ENCODE measurements at regions not wholly inside any gene's neighbourhood (a gene's known extent, or its start where the extent isn't known, plus 50 kb on each side); places are given as distances from the start of the nearest gene placed in this dataset.

- WGBS, result 11% methylated on average over 11 of the region's 12 CpGs
- no peak overlapping the region for H4K91ac ChIP-seq (ENCODE audit: low read length)
- no peaks in the 10 kb centered on the region for H3K9me3 ChIP-seq (ENCODE audit: control insufficient read depth, low read length)
- H2BK15ac ChIP-seq (ENCODE audit: low read depth, poor library complexity, severe bottlenecking), result no peak overlapping the region
- H3K4ac ChIP-seq (ENCODE audit: low read depth in 1 of 2, low read length in 2 of 2), result no peak overlapping the region
- H3K4me3 ChIP-seq (ENCODE audit: insufficient read depth in 1 of 2, low read depth in 1 of 2, low read length in 2 of 2), result peak overlapping the region in 1 of 2 experiments; percentile 51
- H2BK5ac ChIP-seq (ENCODE audit: low read depth, low read length, poor library complexity, severe bottlenecking), result no peak overlapping the region
- H3K14ac ChIP-seq (ENCODE audit: low read length in 2 of 2), result no peak overlapping the region
- H3K27ac ChIP-seq (ENCODE audit: low read length, poor library complexity, severe bottlenecking), result no peak overlapping the region
- H3K79me1 ChIP-seq (replicated peaks; ENCODE audit: low read length, poor library complexity, severe bottlenecking), result no peaks in the 10 kb centered on the region
- peak; percentile 75 for DNase-seq
- H4K8ac ChIP-seq (ENCODE audit: low read length), result no peak overlapping the region
- no peak overlapping the region for H3K18ac ChIP-seq (ENCODE audit: low read depth in 1 of 2, low read length in 2 of 2)
- H3K4me2 ChIP-seq (ENCODE audit: low read length, poor library complexity, severe bottlenecking), result peak overlapping the region; percentile 61
- H3K27me3 ChIP-seq (ENCODE audit: control insufficient read depth in 1 of 2, insufficient read depth in 1 of 2, low read length in 2 of 2), result no peaks in the 10 kb centered on the region
- no peak overlapping the region for H3K23ac ChIP-seq (ENCODE audit: low read length in 2 of 2)
- no peak overlapping the region for H2BK12ac ChIP-seq (ENCODE audit: low read length in 2 of 2)
- H3K4me1 ChIP-seq (ENCODE audit: control insufficient read depth, insufficient read depth, low read depth, low read length), result no peaks in the 10 kb centered on the region
- H3K36me3 ChIP-seq (ENCODE audit: control insufficient read depth in 1 of 2, insufficient read depth in 2 of 2, low read depth in 1 of 2, low read length in 2 of 2), result no peaks in the 10 kb centered on the region
- H2AFZ ChIP-seq (ENCODE audit: low read depth, low read length), result no peak overlapping the region
- H2BK120ac ChIP-seq (ENCODE audit: low read depth, low read length), result no peak overlapping the region
- peak overlapping the region; percentile 42 for H3K9ac ChIP-seq (ENCODE audit: low read length)
- H2AK5ac ChIP-seq (ENCODE audit: low read length, severe bottlenecking), result no peak overlapping the region
These were observed 563.1 kb upstream of the PIK3C3 start for GRCh38 chr18:41391616-41392595.

- H2BK12ac ChIP-seq (ENCODE audit: low read length in 2 of 2), result peak overlapping the region in 1 of 2 experiments; percentile 29
- H3K14ac ChIP-seq (ENCODE audit: low read length in 2 of 2), result no peak overlapping the region
- no peak overlapping the region for H2BK120ac ChIP-seq (ENCODE audit: low read depth, low read length)
- no peak overlapping the region for H3K23ac ChIP-seq (ENCODE audit: low read length in 2 of 2)
- no peak overlapping the region for H3K4me2 ChIP-seq (ENCODE audit: low read length, poor library complexity, severe bottlenecking)
- no peak overlapping the region for H2AK5ac ChIP-seq (ENCODE audit: low read length, severe bottlenecking)
- H4K8ac ChIP-seq (ENCODE audit: low read length), result no peak overlapping the region
- H3K27me3 ChIP-seq (ENCODE audit: control insufficient read depth in 1 of 2, insufficient read depth in 1 of 2, low read length in 2 of 2), result no peaks in the 10 kb centered on the region
- H3K4me3 ChIP-seq (ENCODE audit: insufficient read depth in 1 of 2, low read depth in 1 of 2, low read length in 2 of 2), result no peak overlapping the region
- 87% methylated on average over 9 of the region's 9 CpGs for WGBS
- H3K9me3 ChIP-seq (ENCODE audit: control insufficient read depth, low read length), result no peaks in the 10 kb centered on the region
- no peak overlapping the region for H2AFZ ChIP-seq (ENCODE audit: low read depth, low read length)
- peak overlapping the region; percentile 11 to 16 for H3K18ac ChIP-seq (ENCODE audit: low read depth in 1 of 2, low read length in 2 of 2)
- no peaks in the 10 kb centered on the region for H3K4me1 ChIP-seq (ENCODE audit: control insufficient read depth, insufficient read depth, low read depth, low read length)
- DNase-seq, result no peak
- H3K36me3 ChIP-seq (ENCODE audit: control insufficient read depth in 1 of 2, insufficient read depth in 2 of 2, low read depth in 1 of 2, low read length in 2 of 2), result no peaks in the 10 kb centered on the region
- no peak overlapping the region for H4K91ac ChIP-seq (ENCODE audit: low read length)
- no peak overlapping the region for H3K27ac ChIP-seq (ENCODE audit: low read length, poor library complexity, severe bottlenecking)
- H3K79me1 ChIP-seq (replicated peaks; ENCODE audit: low read length, poor library complexity, severe bottlenecking), result no peaks in the 10 kb centered on the region
- no peak overlapping the region for H2BK5ac ChIP-seq (ENCODE audit: low read depth, low read length, poor library complexity, severe bottlenecking)
- H2BK15ac ChIP-seq (ENCODE audit: low read depth, poor library complexity, severe bottlenecking), result no peak overlapping the region
- no peak overlapping the region for H3K9ac ChIP-seq (ENCODE audit: low read length)
- H3K4ac ChIP-seq (ENCODE audit: low read depth in 1 of 2, low read length in 2 of 2), result no peak overlapping the region
These were observed 564.7 kb upstream of the PIK3C3 start for GRCh38 chr18:41390309-41390708.

GRCh38 chr18:41378598-41378997 is 576.4 kb upstream of the PIK3C3 start:
- DNase-seq, result peak; percentile 59
- Histone ChIP-seq H2BK120ac (ENCODE audit: low read depth, low read length) (no peak overlapping the region), H2BK15ac (ENCODE audit: low read depth, poor library complexity, severe bottlenecking) (no peak overlapping the region), H3K4me3 (ENCODE audit: insufficient read depth in 1 of 2, low read depth in 1 of 2, low read length in 2 of 2) (no peak overlapping the region), H4K8ac (ENCODE audit: low read length) (no peak overlapping the region), H3K27ac (ENCODE audit: low read length, poor library complexity, severe bottlenecking) (no peak overlapping the region), H3K9ac (ENCODE audit: low read length) (no peak overlapping the region), H3K36me3 (ENCODE audit: control insufficient read depth in 1 of 2, insufficient read depth in 2 of 2, low read depth in 1 of 2, low read length in 2 of 2) (no peaks in the 10 kb centered on the region), H4K91ac (ENCODE audit: low read length) (no peak overlapping the region), H3K4me2 (ENCODE audit: low read length, poor library complexity, severe bottlenecking) (no peak overlapping the region), H3K9me3 (ENCODE audit: control insufficient read depth, low read length) (no peaks in the 10 kb centered on the region), H3K18ac (ENCODE audit: low read depth in 1 of 2, low read length in 2 of 2) (no peak overlapping the region), H3K27me3 (ENCODE audit: control insufficient read depth in 1 of 2, insufficient read depth in 1 of 2, low read length in 2 of 2) (no peaks in the 10 kb centered on the region), H3K79me1 (replicated peaks; ENCODE audit: low read length, poor library complexity, severe bottlenecking) (no peaks in the 10 kb centered on the region), H2BK12ac (ENCODE audit: low read length in 2 of 2) (no peak overlapping the region), H2BK5ac (ENCODE audit: low read depth, low read length, poor library complexity, severe bottlenecking) (no peak overlapping the region), H3K4ac (ENCODE audit: low read depth in 1 of 2, low read length in 2 of 2) (no peak overlapping the region), H2AK5ac (ENCODE audit: low read length, severe bottlenecking) (no peak overlapping the region), H3K14ac (ENCODE audit: low read length in 2 of 2) (no peak overlapping the region), H3K23ac (ENCODE audit: low read length in 2 of 2) (no peak overlapping the region), H3K4me1 (ENCODE audit: control insufficient read depth, insufficient read depth, low read depth, low read length) (no peaks in the 10 kb centered on the region), H2AFZ (ENCODE audit: low read depth, low read length) (no peak overlapping the region)
- WGBS, result 24% methylated on average over 2 of the region's 5 CpGs

GRCh38 chr18:41373612-41374011 is 581.4 kb upstream of the PIK3C3 start:
- H3K4me2 ChIP-seq (ENCODE audit: low read length, poor library complexity, severe bottlenecking), result no peak overlapping the region
- H3K9ac ChIP-seq (ENCODE audit: low read length), result no peak overlapping the region
- H2AFZ ChIP-seq (ENCODE audit: low read depth, low read length), result no peak overlapping the region
- H3K79me1 ChIP-seq (replicated peaks; ENCODE audit: low read length, poor library complexity, severe bottlenecking), result no peaks in the 10 kb centered on the region
- H4K91ac ChIP-seq (ENCODE audit: low read length), result no peak overlapping the region
- no peak overlapping the region for H4K8ac ChIP-seq (ENCODE audit: low read length)
- no peak for DNase-seq
- H3K4me3 ChIP-seq (ENCODE audit: insufficient read depth in 1 of 2, low read depth in 1 of 2, low read length in 2 of 2), result no peak overlapping the region
- no peaks in the 10 kb centered on the region for H3K9me3 ChIP-seq (ENCODE audit: control insufficient read depth, low read length)
- no peaks in the 10 kb centered on the region for H3K36me3 ChIP-seq (ENCODE audit: control insufficient read depth in 1 of 2, insufficient read depth in 2 of 2, low read depth in 1 of 2, low read length in 2 of 2)
- H3K18ac ChIP-seq (ENCODE audit: low read depth in 1 of 2, low read length in 2 of 2), result no peak overlapping the region
- H3K14ac ChIP-seq (ENCODE audit: low read length in 2 of 2), result no peak overlapping the region
- H2BK5ac ChIP-seq (ENCODE audit: low read depth, low read length, poor library complexity, severe bottlenecking), result no peak overlapping the region
- no peak overlapping the region for H2BK120ac ChIP-seq (ENCODE audit: low read depth, low read length)
- no peak overlapping the region for H2BK12ac ChIP-seq (ENCODE audit: low read length in 2 of 2)
- H3K4me1 ChIP-seq (ENCODE audit: control insufficient read depth, insufficient read depth, low read depth, low read length), result no peaks in the 10 kb centered on the region
- H2BK15ac ChIP-seq (ENCODE audit: low read depth, poor library complexity, severe bottlenecking), result no peak overlapping the region
- H3K4ac ChIP-seq (ENCODE audit: low read depth in 1 of 2, low read length in 2 of 2), result no peak overlapping the region
- no peak overlapping the region for H3K27ac ChIP-seq (ENCODE audit: low read length, poor library complexity, severe bottlenecking)
- no peak overlapping the region for H3K23ac ChIP-seq (ENCODE audit: low read length in 2 of 2)
- no peak overlapping the region for H2AK5ac ChIP-seq (ENCODE audit: low read length, severe bottlenecking)
- H3K27me3 ChIP-seq (ENCODE audit: control insufficient read depth in 1 of 2, insufficient read depth in 1 of 2, low read length in 2 of 2), result no peaks in the 10 kb centered on the region
